Dendritic cell treated with granulocyte-macrophage colony-stimulating factor and Interleukin-4, amounts not matched to agents 40 ng/mL and 50 ng/mL, for 4 days (primary cell): ENCODE measurements at regions not wholly inside any gene's neighbourhood (a gene's known extent, or its start where the extent isn't known, plus 50 kb on each side); places are given as distances from the start of the nearest gene placed in this dataset.

Experiments
- H3K27ac Mint-ChIP-seq: one replicate; pipeline ENCODE4 v1.8.0; 2022; ENCODE audit warnings: mild to moderate bottlenecking, mixed read lengths
- H3K27me3 Mint-ChIP-seq: one replicate; pipeline ENCODE4 v1.8.0; 2022; ENCODE audit warnings: mild to moderate bottlenecking, mixed read lengths
- H3K36me3 Mint-ChIP-seq: one replicate; pipeline ENCODE4 v1.8.0; 2022; ENCODE audit warnings: low read depth, mixed read lengths
- H3K4me1 Mint-ChIP-seq: one replicate; pipeline ENCODE4 v1.8.0; 2022; ENCODE audit warnings: low read depth, mixed read lengths
- H3K4me3 Mint-ChIP-seq: one replicate; pipeline ENCODE4 v1.8.0; 2022; ENCODE audit warnings: mild to moderate bottlenecking, moderate library complexity, mixed read lengths
- H3K9me3 Mint-ChIP-seq: one replicate; pipeline ENCODE4 v1.8.0; 2022; ENCODE audit warnings: mixed read lengths
- intact Hi-C: fragments of 100-400 bp; cut with micrococcal nuclease; formaldehyde crosslinking; loops from one replicate; pipeline ENCODE4 v1.15.0; 2022

DNA sequence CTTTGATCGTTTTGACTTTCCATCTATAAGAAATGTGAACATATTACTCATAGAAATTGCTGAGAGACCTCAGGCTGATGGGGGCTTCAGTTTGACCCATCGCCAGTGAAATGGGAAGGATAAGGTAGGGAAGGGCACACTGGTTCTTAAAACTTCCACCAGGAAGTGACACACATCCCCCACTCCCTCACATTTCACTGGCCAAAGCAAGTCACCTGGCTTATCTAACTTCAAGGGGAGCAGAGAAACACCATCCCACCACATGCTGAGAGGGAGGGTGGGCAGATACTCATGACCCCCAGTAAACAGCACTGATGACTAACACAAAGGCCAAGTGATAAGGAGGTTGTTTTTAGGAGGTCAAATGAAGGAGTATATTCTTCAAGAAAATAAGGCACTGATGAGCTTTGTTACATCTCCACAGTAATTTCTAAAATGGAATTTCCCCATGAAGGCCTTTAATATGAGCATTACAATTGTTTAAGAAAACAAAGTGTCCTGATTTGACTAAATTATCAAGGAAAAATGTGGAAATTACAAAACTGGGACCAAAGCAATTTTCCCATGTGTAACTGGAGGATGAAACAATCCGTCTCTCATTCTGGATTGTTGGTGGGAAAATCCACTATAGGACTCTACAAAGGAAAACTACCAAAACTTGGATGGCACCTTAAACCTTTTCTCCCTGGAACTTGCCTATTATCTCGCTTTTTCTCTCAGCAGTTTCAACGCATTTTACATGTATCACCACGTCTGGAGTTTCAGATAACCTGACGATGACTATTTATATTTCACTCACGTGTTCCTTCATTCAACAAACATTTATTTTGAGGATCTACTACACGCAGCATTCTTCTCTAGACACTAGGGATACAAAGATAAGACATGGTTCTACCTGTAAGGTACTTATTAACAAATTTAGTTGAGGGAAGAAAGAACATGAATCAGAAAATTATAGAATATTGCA lies 91.8 kb upstream of the EEA1 start:
- no peaks in the 10 kb centered on the region for H3K27me3 Mint-ChIP-seq
- no peak overlapping the region for H3K27ac Mint-ChIP-seq
- H3K36me3 Mint-ChIP-seq: no peaks in the 10 kb centered on the region
- intact Hi-C loops: no loop called here
- no peaks in the 10 kb centered on the region for H3K9me3 Mint-ChIP-seq
- H3K4me3 Mint-ChIP-seq: no peak overlapping the region
- no peaks in the 10 kb centered on the region for H3K4me1 Mint-ChIP-seq

DNA sequence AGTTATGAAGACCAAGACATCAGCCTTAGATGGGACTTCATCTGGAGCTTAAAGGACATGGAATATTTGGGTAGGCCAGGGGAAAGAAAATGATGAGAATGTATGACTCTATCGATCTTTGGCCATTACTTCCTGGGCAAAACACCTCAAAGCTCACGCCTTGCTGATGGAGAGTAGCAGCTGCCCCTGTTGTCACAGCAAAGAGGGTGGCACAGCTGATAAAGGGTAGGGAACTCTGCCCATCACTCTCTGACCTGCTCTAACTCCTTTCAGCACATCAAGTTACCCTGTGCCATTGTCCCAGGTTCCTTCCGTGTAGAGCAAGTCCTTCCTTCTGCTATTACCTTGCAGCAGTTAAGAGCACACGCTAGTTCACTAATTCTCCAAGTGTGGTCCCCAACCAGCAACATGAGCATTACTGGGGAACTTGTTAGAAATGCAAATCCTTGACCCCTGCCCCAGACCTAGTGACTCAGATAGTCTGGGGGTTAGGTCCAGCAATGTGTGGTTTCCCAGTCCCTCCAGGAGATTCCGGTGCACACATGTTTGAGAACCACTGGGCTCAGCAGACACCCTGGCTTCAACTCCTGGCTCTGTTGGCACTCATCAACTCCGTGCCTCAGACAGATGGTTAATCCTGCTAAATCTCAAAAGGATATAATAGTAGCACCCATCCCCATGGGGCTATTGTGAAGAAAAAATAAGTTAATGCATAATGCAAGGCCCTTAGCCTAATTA lies 93.7 kb upstream of the EEA1 start:
- no peaks in the 10 kb centered on the region for H3K9me3 Mint-ChIP-seq
- H3K27me3 Mint-ChIP-seq: no peaks in the 10 kb centered on the region
- H3K4me1 Mint-ChIP-seq: no peaks in the 10 kb centered on the region
- intact Hi-C loops: no loop called here
- H3K27ac Mint-ChIP-seq: no peak overlapping the region
- H3K4me3 Mint-ChIP-seq: no peak overlapping the region
- no peaks in the 10 kb centered on the region for H3K36me3 Mint-ChIP-seq

GRCh38 chr12:93025145-93026103 lies 96.3 kb upstream of the EEA1 start:
- Mint-ChIP-seq H3K9me3 (no peaks in the 10 kb centered on the region), H3K27me3 (no peaks in the 10 kb centered on the region), H3K36me3 (no peaks in the 10 kb centered on the region), H3K27ac (no peak overlapping the region), H3K4me1 (no peaks in the 10 kb centered on the region), H3K4me3 (no peak overlapping the region)
- intact Hi-C loops: loop anchor here (2.0 kb wide), 1 partner anchor 371 kb away; no protein-coding TSS in a partner anchor

DNA sequence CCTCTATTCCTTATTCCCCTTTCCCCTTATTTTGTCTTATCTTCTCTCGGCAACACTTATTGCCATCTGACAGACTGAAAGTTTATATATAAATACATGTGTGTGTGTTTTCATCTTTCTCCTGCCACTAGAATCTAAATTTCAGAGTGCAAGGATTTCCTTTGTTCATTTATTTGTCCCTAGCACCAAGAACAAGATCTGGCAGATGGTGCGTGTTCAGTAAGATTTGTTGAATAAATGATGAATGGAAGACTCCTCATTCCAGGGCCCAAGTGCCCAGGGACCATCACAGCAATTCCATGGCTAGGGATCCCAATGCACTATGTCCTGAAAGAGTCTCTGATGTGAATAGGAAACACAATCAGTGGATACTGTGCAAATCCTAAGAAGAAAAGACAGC lies 97.9 kb upstream of the EEA1 start:
- no peaks in the 10 kb centered on the region for H3K27me3 Mint-ChIP-seq
- H3K4me3 Mint-ChIP-seq: no peak overlapping the region
- no peaks in the 10 kb centered on the region for H3K36me3 Mint-ChIP-seq
- no peaks in the 10 kb centered on the region for H3K9me3 Mint-ChIP-seq
- intact Hi-C loops: no loop called here
- H3K27ac Mint-ChIP-seq: no peak overlapping the region
- no peaks in the 10 kb centered on the region for H3K4me1 Mint-ChIP-seq

DNA sequence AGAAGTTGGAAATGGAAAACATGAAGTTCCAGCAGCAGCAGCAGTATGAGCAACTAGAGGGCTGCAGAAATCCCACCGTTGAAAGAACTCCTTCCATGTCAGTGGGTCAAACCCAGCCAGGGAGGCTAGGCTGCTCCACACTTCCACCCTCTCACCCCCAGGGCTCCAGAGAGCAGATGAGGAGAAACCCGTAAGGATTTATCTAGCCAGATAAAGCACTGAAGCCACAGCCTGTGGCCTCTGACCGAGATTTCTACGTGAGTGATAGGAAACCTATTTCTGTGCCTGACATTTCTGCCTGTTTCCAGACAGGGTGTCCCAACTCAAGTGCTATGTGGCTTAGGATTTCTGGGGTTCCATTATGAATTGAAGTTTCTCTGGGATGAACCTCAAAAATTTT lies 100.0 kb upstream of the EEA1 start:
- no peaks in the 10 kb centered on the region for H3K36me3 Mint-ChIP-seq
- no peaks in the 10 kb centered on the region for H3K27me3 Mint-ChIP-seq
- no peaks in the 10 kb centered on the region for H3K4me1 Mint-ChIP-seq
- intact Hi-C loops: no loop called here
- no peaks in the 10 kb centered on the region for H3K9me3 Mint-ChIP-seq
- H3K4me3 Mint-ChIP-seq: no peak overlapping the region
- no peak overlapping the region for H3K27ac Mint-ChIP-seq

- no peaks in the 10 kb centered on the region for H3K9me3 Mint-ChIP-seq
- intact Hi-C loops: no loop called here
- no peak overlapping the region for H3K27ac Mint-ChIP-seq
- H3K27me3 Mint-ChIP-seq: no peaks in the 10 kb centered on the region
- no peaks in the 10 kb centered on the region for H3K36me3 Mint-ChIP-seq
- no peak overlapping the region for H3K4me3 Mint-ChIP-seq
- no peaks in the 10 kb centered on the region for H3K4me1 Mint-ChIP-seq
Observed at GRCh38 chr12:93031028-93031427, 101.9 kb upstream of the EEA1 start.

- H3K4me3 Mint-ChIP-seq: no peak overlapping the region
- no peak overlapping the region for H3K27ac Mint-ChIP-seq
- intact Hi-C loops: no loop called here
- H3K9me3 Mint-ChIP-seq: no peaks in the 10 kb centered on the region
- peaks cover 3% of the 10 kb centered on the region for H3K27me3 Mint-ChIP-seq
- H3K36me3 Mint-ChIP-seq: no peaks in the 10 kb centered on the region
- no peaks in the 10 kb centered on the region for H3K4me1 Mint-ChIP-seq
Observed at GRCh38 chr12:93032758-93033157, 103.7 kb upstream of the EEA1 start.

DNA sequence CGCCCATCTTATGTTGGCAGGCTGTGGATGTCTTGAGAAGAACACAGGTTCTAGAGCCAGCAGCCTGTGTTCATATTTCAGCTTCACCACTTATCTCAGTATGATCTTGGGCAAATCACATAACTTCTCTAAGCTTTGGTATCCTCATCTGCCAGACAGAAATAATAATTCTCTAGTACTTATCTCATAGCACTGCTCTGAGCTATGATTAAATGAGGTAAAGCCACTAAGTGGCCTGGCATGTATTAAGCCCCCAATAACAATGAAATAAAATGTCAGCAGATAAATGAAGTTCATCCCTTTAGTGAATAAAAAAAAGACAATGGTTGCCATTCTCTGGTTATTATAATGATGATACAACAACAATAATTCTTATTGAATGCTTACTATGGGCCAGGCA lies 104.9 kb upstream of the EEA1 start:
- Mint-ChIP-seq H3K4me3 (no peak overlapping the region), H3K9me3 (peaks cover 5% of the 10 kb centered on the region), H3K4me1 (no peaks in the 10 kb centered on the region), H3K36me3 (no peaks in the 10 kb centered on the region), H3K27ac (no peak overlapping the region), H3K27me3 (peaks cover 3% of the 10 kb centered on the region)
- intact Hi-C loops: no loop called here

GRCh38 chr12:93039062-93039461 lies 110.0 kb upstream of the EEA1 start:
- intact Hi-C loops: no loop called here
- H3K4me1 Mint-ChIP-seq: no peaks in the 10 kb centered on the region
- no peak overlapping the region for H3K27ac Mint-ChIP-seq
- no peak overlapping the region for H3K4me3 Mint-ChIP-seq
- H3K36me3 Mint-ChIP-seq: no peaks in the 10 kb centered on the region
- H3K9me3 Mint-ChIP-seq: peaks cover 9% of the 10 kb centered on the region
- peaks cover 3% of the 10 kb centered on the region for H3K27me3 Mint-ChIP-seq

GRCh38 chr12:93039930-93040329 lies 110.8 kb upstream of the EEA1 start:
- peaks cover 9% of the 10 kb centered on the region for H3K9me3 Mint-ChIP-seq
- H3K4me1 Mint-ChIP-seq: no peaks in the 10 kb centered on the region
- peaks cover 3% of the 10 kb centered on the region for H3K27me3 Mint-ChIP-seq
- intact Hi-C loops: no loop called here
- no peak overlapping the region for H3K27ac Mint-ChIP-seq
- H3K4me3 Mint-ChIP-seq: no peak overlapping the region
- H3K36me3 Mint-ChIP-seq: no peaks in the 10 kb centered on the region

GRCh38 chr12:93040367-93040766 lies 111.3 kb upstream of the EEA1 start:
- Mint-ChIP-seq H3K27ac (no peak overlapping the region), H3K36me3 (no peaks in the 10 kb centered on the region), H3K4me1 (no peaks in the 10 kb centered on the region), H3K27me3 (peaks cover 3% of the 10 kb centered on the region), H3K9me3 (peaks cover 9% of the 10 kb centered on the region), H3K4me3 (no peak overlapping the region)
- intact Hi-C loops: no loop called here

GRCh38 chr12:93041416-93041815 lies 112.3 kb upstream of the EEA1 start:
- H3K4me1 Mint-ChIP-seq: no peaks in the 10 kb centered on the region
- intact Hi-C loops: no loop called here
- no peak overlapping the region for H3K4me3 Mint-ChIP-seq
- H3K36me3 Mint-ChIP-seq: no peaks in the 10 kb centered on the region
- H3K9me3 Mint-ChIP-seq: peaks cover 9% of the 10 kb centered on the region
- peaks cover 3% of the 10 kb centered on the region for H3K27me3 Mint-ChIP-seq
- H3K27ac Mint-ChIP-seq: no peak overlapping the region

- H3K9me3 Mint-ChIP-seq: peaks cover 9% of the 10 kb centered on the region
- intact Hi-C loops: no loop called here
- no peaks in the 10 kb centered on the region for H3K27me3 Mint-ChIP-seq
- H3K36me3 Mint-ChIP-seq: no peaks in the 10 kb centered on the region
- no peak overlapping the region for H3K27ac Mint-ChIP-seq
- no peak overlapping the region for H3K4me3 Mint-ChIP-seq
- H3K4me1 Mint-ChIP-seq: no peaks in the 10 kb centered on the region
Observed at GRCh38 chr12:93042283-93042682, 113.2 kb upstream of the EEA1 start.
